Bronchial epithelial cell (primary cell): ENCODE measurements at regions not wholly inside any gene's neighbourhood (a gene's known extent, or its start where the extent isn't known, plus 50 kb on each side); places are given as distances from the start of the nearest gene placed in this dataset.
"Not testable (repeated sequence)": the region's sequence is repeated elsewhere in the genome, so short reads cannot be mapped to it uniquely, and the experiment has no call there.

Source experiments
- DNase-seq: peaks from one replicate; pipeline ENCODE4 v3.0.0-alpha.2; 2010; ENCODE audit warnings: low read depth
- FAIRE-seq: peaks from 2 replicates; lab custom pipeline; 2011; peaks lifted over from hg19 to GRCh38; lab: Jason Lieb, UNC
- H3K27me3 ChIP-seq: 2 replicates; pipeline ENCODE4 v1.5.1; 2011; ENCODE audit warnings: low read length; ENCODE audit not compliant: control insufficient read depth, insufficient read depth
- H3K36me3 ChIP-seq: 2 replicates; pipeline ENCODE4 v1.5.1; 2011; ENCODE audit warnings: low read length; ENCODE audit not compliant: control insufficient read depth, insufficient read depth
- H3K4me3 ChIP-seq: 2 replicates; pipeline ENCODE4 v1.5.1; 2011; ENCODE audit warnings: mild to moderate bottlenecking, low read depth, low read length, control low read depth
- TF ChIP-seq, protein P1 (sequence below): IDR thresholded peaks from 2 replicates; pipeline ENCODE4 v1.5.1; 2011; ENCODE audit warnings: mild to moderate bottlenecking, moderate library complexity, low read length, control low read depth, inconsistent platforms; ENCODE audit not compliant: insufficient read depth, severe bottlenecking

- FAIRE-seq, result no peak
- TF ChIP-seq, protein P1, sequence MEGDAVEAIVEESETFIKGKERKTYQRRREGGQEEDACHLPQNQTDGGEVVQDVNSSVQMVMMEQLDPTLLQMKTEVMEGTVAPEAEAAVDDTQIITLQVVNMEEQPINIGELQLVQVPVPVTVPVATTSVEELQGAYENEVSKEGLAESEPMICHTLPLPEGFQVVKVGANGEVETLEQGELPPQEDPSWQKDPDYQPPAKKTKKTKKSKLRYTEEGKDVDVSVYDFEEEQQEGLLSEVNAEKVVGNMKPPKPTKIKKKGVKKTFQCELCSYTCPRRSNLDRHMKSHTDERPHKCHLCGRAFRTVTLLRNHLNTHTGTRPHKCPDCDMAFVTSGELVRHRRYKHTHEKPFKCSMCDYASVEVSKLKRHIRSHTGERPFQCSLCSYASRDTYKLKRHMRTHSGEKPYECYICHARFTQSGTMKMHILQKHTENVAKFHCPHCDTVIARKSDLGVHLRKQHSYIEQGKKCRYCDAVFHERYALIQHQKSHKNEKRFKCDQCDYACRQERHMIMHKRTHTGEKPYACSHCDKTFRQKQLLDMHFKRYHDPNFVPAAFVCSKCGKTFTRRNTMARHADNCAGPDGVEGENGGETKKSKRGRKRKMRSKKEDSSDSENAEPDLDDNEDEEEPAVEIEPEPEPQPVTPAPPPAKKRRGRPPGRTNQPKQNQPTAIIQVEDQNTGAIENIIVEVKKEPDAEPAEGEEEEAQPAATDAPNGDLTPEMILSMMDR, result no peak
- DNase-seq, result no peak
- Histone ChIP-seq H3K36me3 (no peaks in the 10 kb centered on the region), H3K4me3 (no peak overlapping the region), H3K27me3 (no peaks in the 10 kb centered on the region)
Measured at GRCh38 chr10:56104923-56105322, 256.1 kb downstream of the ZWINT start.

- FAIRE-seq (no peak), DNase-seq (no peak)
- H3K36me3 ChIP-seq, result no peaks in the 10 kb centered on the region
- H3K27me3 ChIP-seq, result no peaks in the 10 kb centered on the region
- no peak overlapping the region for H3K4me3 ChIP-seq
- TF ChIP-seq, protein P1, result no peak
Measured at GRCh38 chr10:56104487-56104886, 256.6 kb downstream of the ZWINT start.

GRCh38 chr10:56096226-56096517, 264.9 kb downstream of the ZWINT start:
- Histone ChIP-seq H3K27me3 (no peaks in the 10 kb centered on the region), H3K4me3 (no peak overlapping the region), H3K36me3 (no peaks in the 10 kb centered on the region)
- FAIRE-seq (no peak), DNase-seq (no peak)
- TF ChIP-seq, protein P1, result no peak

DNA sequence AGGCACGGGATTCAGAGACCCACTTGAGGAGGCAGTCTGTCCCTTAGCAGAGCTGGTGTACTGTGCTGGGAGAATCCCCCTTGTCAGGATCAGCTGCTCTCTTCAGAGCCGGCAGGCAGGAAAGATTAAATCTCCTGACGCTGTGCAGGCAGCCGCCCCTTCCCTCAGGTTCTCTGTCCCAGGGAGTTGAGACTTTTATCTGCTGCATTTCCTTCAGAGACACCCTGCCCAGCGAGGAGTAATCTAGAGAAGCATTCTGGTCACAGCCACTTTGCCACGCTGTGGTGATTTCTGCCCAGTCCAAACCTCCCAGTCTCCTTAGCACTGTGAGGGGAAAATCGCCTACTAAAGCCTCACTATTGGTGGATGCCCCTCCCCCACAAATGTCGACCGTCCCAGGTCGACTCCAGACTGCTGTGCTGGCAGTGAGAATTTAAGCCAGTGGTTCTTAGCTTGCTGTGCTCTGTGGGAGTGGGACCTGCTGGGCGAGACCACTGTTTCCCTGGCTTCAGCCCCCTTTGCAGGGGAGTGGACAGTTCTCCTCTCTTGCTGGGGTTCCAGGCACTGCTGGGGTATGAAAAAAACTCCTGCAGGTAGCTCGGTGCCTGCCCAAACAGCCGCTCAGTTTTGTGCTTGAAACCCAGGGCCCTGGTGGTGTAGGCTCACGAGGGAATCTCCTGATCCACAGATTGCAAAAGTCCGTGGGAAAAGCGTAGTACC, 265.4 kb downstream of the ZWINT start:
- no peak for DNase-seq
- TF ChIP-seq, protein P1, result no peak
- Histone ChIP-seq H3K4me3 (no peak overlapping the region), H3K27me3 (no peaks in the 10 kb centered on the region), H3K36me3 (no peaks in the 10 kb centered on the region)
- no peak for FAIRE-seq

DNA sequence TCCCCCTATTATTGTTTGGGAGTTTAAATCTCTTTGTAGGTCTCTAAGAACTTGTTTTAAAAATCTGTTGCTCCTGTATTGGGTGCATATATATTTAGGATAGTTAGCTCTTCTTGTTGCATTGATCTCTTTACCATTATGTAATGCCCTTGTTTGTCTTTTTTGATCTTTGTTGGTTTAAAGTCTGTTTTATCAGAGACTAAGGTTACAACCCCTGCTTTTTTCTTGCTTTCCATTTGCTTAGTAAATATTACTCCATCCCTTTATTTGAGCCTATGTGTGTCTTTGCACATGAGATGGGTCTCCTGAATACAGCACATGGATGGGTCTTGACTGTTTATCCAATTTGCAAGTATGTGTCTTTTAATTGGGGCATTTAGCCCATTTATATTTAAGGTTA, 267.4 kb downstream of the ZWINT start:
- not testable (repeated sequence) for DNase-seq, FAIRE-seq, H3K36me3 ChIP-seq, H3K4me3 ChIP-seq, H3K27me3 ChIP-seq

DNA sequence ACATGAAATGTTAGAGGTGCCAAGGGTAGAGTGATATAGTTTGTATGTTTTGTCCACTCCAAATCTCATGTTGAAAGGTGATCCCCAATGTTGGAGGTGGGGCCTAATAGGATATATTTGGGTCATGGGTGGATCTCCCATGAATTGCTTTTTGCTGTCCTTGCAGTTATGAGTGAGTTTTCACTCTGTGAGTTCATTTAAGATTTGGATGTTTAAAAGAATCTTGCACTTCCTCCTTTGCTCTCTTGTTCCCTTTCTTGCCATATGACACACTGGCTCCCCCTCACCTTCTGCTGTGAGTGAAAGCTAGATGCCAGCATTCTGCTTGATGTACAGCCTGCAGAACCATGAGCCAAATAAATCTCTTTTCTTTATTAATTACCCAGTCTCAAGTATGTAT, 269.2 kb downstream of the ZWINT start:
- DNase-seq (no peak), FAIRE-seq (no peak)
- no peak overlapping the region for H3K4me3 ChIP-seq
- no peaks in the 10 kb centered on the region for H3K27me3 ChIP-seq
- TF ChIP-seq, protein P1, result no peak
- H3K36me3 ChIP-seq, result no peaks in the 10 kb centered on the region
